IMR-90 (cell line): ENCODE measurements at regions not wholly inside any gene's neighbourhood (a gene's known extent, or its start where the extent isn't known, plus 50 kb on each side); places are given as distances from the start of the nearest gene placed in this dataset.

Experiments
- ATAC-seq: fragments of 200-7000 bp; cut with Tn5 transposase; 2 replicates; pipeline ENCODE4 v1.9.1; 2020; ENCODE audit warnings: low read depth, mild to moderate bottlenecking, moderate library complexity
- BruUV-seq: library from RNA; stranded (reverse); fragments of 400-500 nt; replicated peaks from 2 replicates; lab custom pipeline; 2021; lab: Mats Ljungman, UMichigan
- CTCF ChIA-PET: fragments of 300-600 bp; formaldehyde crosslinking; extraction: SDS; loops from one replicate; lab custom pipeline; 2021; ENCODE audit warnings: antibody characterized with exemption; lab: Yijun Ruan, JAX
- POLR2A ChIA-PET: fragments of 300-600 bp; sonication (Branson Sonifier 250); formaldehyde crosslinking; loops from one replicate; lab custom pipeline; 2022; ENCODE audit warnings: antibody characterized with exemption; ENCODE audit not compliant: unreplicated experiment; lab: Charles Lee
- DNase-seq: peaks from one replicate; pipeline ENCODE4 v3.0.0; 2013
- H2AFZ ChIP-seq: replicated peaks from 2 replicates; pipeline ENCODE3; 2013; ENCODE audit warnings: low read length, mild to moderate bottlenecking; ENCODE audit not compliant: poor library complexity
- H2AK5ac ChIP-seq: 2 replicates; pipeline ENCODE4 v1.6.1; 2013; ENCODE audit warnings: low read depth, low read length, inconsistent platforms
- H2AK9ac ChIP-seq: replicated peaks from 2 replicates; pipeline ENCODE3; 2013; ENCODE audit warnings: mild to moderate bottlenecking, low read depth, low read length, moderate library complexity; ENCODE audit not compliant: poor library complexity
- H2BK120ac ChIP-seq: 2 replicates; pipeline ENCODE4 v1.6.1; 2013; ENCODE audit warnings: low read depth, low read length, inconsistent platforms
- H2BK15ac ChIP-seq: 3 replicates; pipeline ENCODE4 v1.6.1; 2013; ENCODE audit warnings: low read depth, low read length, inconsistent platforms
- H2BK20ac ChIP-seq: 2 replicates; pipeline ENCODE4 v1.6.1; 2013; ENCODE audit warnings: low read depth, mild to moderate bottlenecking, inconsistent platforms, low read length, moderate library complexity
- H2BK5ac ChIP-seq: 2 replicates; pipeline ENCODE4 v1.6.1; 2013; ENCODE audit warnings: mild to moderate bottlenecking, low read depth, low read length, inconsistent platforms; ENCODE audit not compliant: poor library complexity, severe bottlenecking
- H3K14ac ChIP-seq: replicated peaks from 2 replicates; pipeline ENCODE4 v1.6.1; 2013; ENCODE audit warnings: low read depth, low read length, inconsistent platforms
- H3K18ac ChIP-seq: 2 replicates; pipeline ENCODE4 v1.6.1; 2013; ENCODE audit warnings: low read depth, low read length, control low read depth
- H3K23ac ChIP-seq: 2 replicates; pipeline ENCODE4 v1.6.1; 2013; ENCODE audit warnings: low read depth, low read length, inconsistent platforms
- H3K27ac ChIP-seq: 2 replicates; pipeline ENCODE4 v1.5.1; 2013; ENCODE audit warnings: mild to moderate bottlenecking, control low read depth, low read length; ENCODE audit not compliant: insufficient read depth
- H3K27me3 ChIP-seq: 2 replicates; pipeline ENCODE4 v1.6.1; 2013; ENCODE audit warnings: low read length; ENCODE audit not compliant: control insufficient read depth, insufficient read depth
- H3K36me3 ChIP-seq: 2 replicates; pipeline ENCODE4 v1.6.1; 2013; ENCODE audit warnings: low read length, mixed read lengths; ENCODE audit not compliant: control insufficient read depth, insufficient read depth
- H3K4ac ChIP-seq: 2 replicates; pipeline ENCODE4 v1.6.1; 2013; ENCODE audit warnings: low read depth, low read length, inconsistent platforms
- H3K4me1 ChIP-seq: 2 replicates; pipeline ENCODE4 v1.6.1; 2013; ENCODE audit warnings: low read length, mixed read lengths; ENCODE audit not compliant: control insufficient read depth, insufficient read depth
- H3K4me2 ChIP-seq: 2 replicates; pipeline ENCODE4 v1.6.1; 2013; ENCODE audit warnings: low read depth, mild to moderate bottlenecking, control low read depth, low read length, moderate library complexity
- H3K4me3 ChIP-seq: 2 replicates; pipeline ENCODE4 v1.5.1; 2013; ENCODE audit warnings: low read depth, mild to moderate bottlenecking, control low read depth, low read length, moderate library complexity; ENCODE audit not compliant: insufficient read depth
- H3K56ac ChIP-seq: 2 replicates; pipeline ENCODE4 v1.6.1; 2013; ENCODE audit warnings: low read length, inconsistent platforms; ENCODE audit not compliant: insufficient read depth; ENCODE audit errors: extremely low read depth
- H3K79me1 ChIP-seq, 2 experiments: 2 replicates each; pipeline ENCODE4 v1.6.1; 2013; ENCODE audit warnings: low read length in 2 of 2, inconsistent platforms in 1 of 2, low read depth in 1 of 2
- H3K9ac ChIP-seq: 2 replicates; pipeline ENCODE4 v1.6.1; 2013; ENCODE audit warnings: low read depth, low read length, control low read depth
- H3K9me1 ChIP-seq: 2 replicates; pipeline ENCODE4 v1.6.1; 2013; ENCODE audit warnings: low read length, inconsistent platforms; ENCODE audit not compliant: insufficient read depth
- H3K9me3 ChIP-seq: 2 replicates; pipeline ENCODE4 v1.6.1; 2013; ENCODE audit warnings: low read length; ENCODE audit not compliant: control insufficient read depth, insufficient read depth
- H4K20me1 ChIP-seq: 2 replicates; pipeline ENCODE4 v1.6.1; 2013; ENCODE audit warnings: low read length, inconsistent platforms; ENCODE audit not compliant: insufficient read depth
- H4K5ac ChIP-seq: 2 replicates; pipeline ENCODE4 v1.6.1; 2013; ENCODE audit warnings: mild to moderate bottlenecking, low read depth, low read length, control low read depth
- H4K8ac ChIP-seq, 2 experiments: 2 replicates each; pipeline ENCODE4 v1.6.1; 2013; ENCODE audit warnings: low read depth in 2 of 2, low read length in 2 of 2, control low read depth in 1 of 2, inconsistent platforms in 1 of 2
- H4K91ac ChIP-seq: 2 replicates; pipeline ENCODE4 v1.6.1; 2013; ENCODE audit warnings: low read depth, low read length, inconsistent platforms; ENCODE audit not compliant: insufficient read depth
- BHLHE40 ChIP-seq: fragments of 150-350 bp; IDR thresholded peaks from 2 replicates; pipeline ENCODE4 v1.6.1; 2016; ENCODE audit warnings: mild to moderate bottlenecking, low read depth, low read length
- CEBPB ChIP-seq: IDR thresholded peaks from 2 replicates; pipeline ENCODE4 v1.6.1; 2012; ENCODE audit warnings: low read depth, low read length, improper control_type of control experiment
- CHD1 ChIP-seq: IDR thresholded peaks from 2 replicates; pipeline ENCODE4 v1.6.1; 2012; ENCODE audit warnings: low read depth, low read length, improper control_type of control experiment
- CTCF ChIP-seq: conservative IDR thresholded peaks from 2 replicates; pipeline ENCODE4 v1.5.1; 2012; ENCODE audit warnings: mild to moderate bottlenecking, low read depth, low read length, improper control_type of control experiment
- ELK1 ChIP-seq: fragments of 150-350 bp; IDR thresholded peaks from 2 replicates; pipeline ENCODE4 v1.6.1; 2016; ENCODE audit warnings: low read depth, mild to moderate bottlenecking, low read length, moderate library complexity, borderline replicate concordance
- FOS ChIP-seq: fragments of 150-350 bp; IDR thresholded peaks from 2 replicates; pipeline ENCODE4 v1.6.1; 2016; ENCODE audit warnings: low read depth, low read length
- MAFK ChIP-seq: IDR thresholded peaks from 2 replicates; pipeline ENCODE4 v1.6.1; 2012; ENCODE audit warnings: low read depth, low read length, improper control_type of control experiment
- MAZ ChIP-seq: IDR thresholded peaks from 2 replicates; pipeline ENCODE4 v1.6.1; 2012; ENCODE audit warnings: low read depth, mild to moderate bottlenecking, low read length, improper control_type of control experiment, moderate library complexity, borderline replicate concordance
- MXI1 ChIP-seq: IDR thresholded peaks from 2 replicates; pipeline ENCODE4 v1.6.1; 2012; ENCODE audit warnings: low read depth, mild to moderate bottlenecking, low read length, moderate library complexity, borderline replicate concordance
- NFE2L2 ChIP-seq: fragments of 150-350 bp; IDR thresholded peaks from 2 replicates; pipeline ENCODE4 v1.6.1; 2016; ENCODE audit warnings: low read depth, mild to moderate bottlenecking, low read length
- POLR2A ChIP-seq: IDR thresholded peaks from 2 replicates; pipeline ENCODE4 v1.6.1; 2012; ENCODE audit warnings: mild to moderate bottlenecking, low read depth, low read length
- RAD21 ChIP-seq: IDR thresholded peaks from 2 replicates; pipeline ENCODE4 v1.6.1; 2012; ENCODE audit warnings: low read length, improper control_type of control experiment
- RCOR1 ChIP-seq: IDR thresholded peaks from 2 replicates; pipeline ENCODE4 v1.6.1; 2012; ENCODE audit warnings: mild to moderate bottlenecking, low read length, improper control_type of control experiment; ENCODE audit not compliant: insufficient replicate concordance
- RFX5 ChIP-seq: IDR thresholded peaks from 2 replicates; pipeline ENCODE4 v1.8.0; 2012; ENCODE audit warnings: low read depth, mild to moderate bottlenecking, low read length, moderate library complexity
- SMC3 ChIP-seq: fragments of 150-350 bp; IDR thresholded peaks from 2 replicates; pipeline ENCODE4 v1.6.1; 2016; ENCODE audit warnings: low read depth, mild to moderate bottlenecking, antibody characterized with exemption, low read length, moderate library complexity
- USF2 ChIP-seq: fragments of 150-350 bp; IDR thresholded peaks from 2 replicates; pipeline ENCODE4 v1.6.1; 2017; ENCODE audit warnings: mild to moderate bottlenecking, antibody characterized with exemption, low read length, low read depth
- dilution Hi-C: fragments of 300-500 bp; cut with HindIII; formaldehyde crosslinking; loops from one replicate; pipeline ENCODE4 v1.14.3; 2018; ENCODE audit warnings: low sequenced_read_pairs; ENCODE audit not compliant: unreplicated experiment
- in situ Hi-C: fragments of 300-500 bp; cut with MboI; formaldehyde crosslinking; loops from 3 replicates; pipeline ENCODE4 v1.14.3; 2019; ENCODE audit warnings: low sequenced_read_pairs, inconsistent platforms, mixed read lengths
- intact Hi-C: fragments of 100-400 bp; cut with micrococcal nuclease; formaldehyde crosslinking; loops from 2 replicates; pipeline ENCODE4 v1.10.0; 2022

GRCh38 chr1:55609630-55610029 is 394.5 kb upstream of the USP24 start:
- Histone ChIP-seq H3K4ac (no peak overlapping the region), H3K56ac (no peak overlapping the region), H3K14ac (no peak overlapping the region), H4K8ac (no peak overlapping the region), H3K4me2 (no peak overlapping the region), H2BK15ac (no peak overlapping the region), H4K20me1 (no peaks in the 10 kb centered on the region), H2AFZ (no peak overlapping the region), H2AK5ac (no peak overlapping the region), H2BK20ac (no peak overlapping the region), H4K5ac (0 out of 2 replicates have a peak overlapping the region, but pooled peaks have one; percentile 57), H3K79me1 (no peaks in the 10 kb centered on the region), H3K4me1 (peaks cover 9% of the 10 kb centered on the region), H3K27me3 (no peaks in the 10 kb centered on the region), H3K27ac (no peak overlapping the region), H2BK120ac (no peak overlapping the region), H3K9me3 (peaks cover 9% of the 10 kb centered on the region), H3K9me1 (0 out of 2 replicates have a peak, but pooled peaks cover 3% of the 10 kb centered on the region), H2AK9ac (no peak overlapping the region), H2BK5ac (no peak overlapping the region), H3K4me3 (no peak overlapping the region), H4K91ac (no peak overlapping the region), H3K23ac (no peak overlapping the region), H3K36me3 (no peaks in the 10 kb centered on the region), H3K9ac (no peak overlapping the region), H3K18ac (peak overlapping the region; percentile 52; the same call in 1 of the 2 replicates)
- TF ChIP-seq RAD21, result no peak
- TF ChIP-seq MXI1, result no peak
- no peak for TF ChIP-seq SMC3
- no peak for TF ChIP-seq RFX5
- no peak for TF ChIP-seq CTCF
- TF ChIP-seq MAFK, result no peak
- no peak for TF ChIP-seq POLR2A
- TF ChIP-seq CHD1, result no peak
- TF ChIP-seq BHLHE40, result no peak
- no peak for TF ChIP-seq CEBPB
- no peak for TF ChIP-seq ELK1
- no peak for TF ChIP-seq NFE2L2
- TF ChIP-seq RCOR1, result no peak
- no peak for TF ChIP-seq USF2
- TF ChIP-seq MAZ, result no peak
- no peak for TF ChIP-seq FOS
- CTCF ChIA-PET, result no interaction called here
- dilution Hi-C loops (no loop called here), intact Hi-C loops (no loop called here), in situ Hi-C loops (no loop called here)
- no TSS peak for BruUV-seq
- POLR2A ChIA-PET, result no interaction called here
- no peak for DNase-seq
- no peak for ATAC-seq
